Endodermal cell (in vitro differentiated cells): ENCODE measurements at regions not wholly inside any gene's neighbourhood (a gene's known extent, or its start where the extent isn't known, plus 50 kb on each side); places are given as distances from the start of the nearest gene placed in this dataset.

Experiments used
- DNase-seq: peaks from one replicate; pipeline ENCODE4 v3.0.0-alpha.2; 2017
- H3K27ac ChIP-seq: 2 replicates; pipeline ENCODE4 v1.5.1; 2013; ENCODE audit warnings: mild to moderate bottlenecking, low read depth, low read length, moderate library complexity
- H3K27me3 ChIP-seq: 2 replicates; pipeline ENCODE4 v1.6.1; 2013; ENCODE audit warnings: mild to moderate bottlenecking, low read length, moderate library complexity; ENCODE audit not compliant: insufficient read depth, control insufficient read depth, poor library complexity, severe bottlenecking
- H3K36me3 ChIP-seq: 2 replicates; pipeline ENCODE4 v1.7.0; 2013; ENCODE audit warnings: mild to moderate bottlenecking, low read length, moderate library complexity; ENCODE audit not compliant: control insufficient read depth, insufficient read depth
- H3K4me1 ChIP-seq: one replicate; pipeline ENCODE4 v1.7.0; 2013; ENCODE audit warnings: low read length; ENCODE audit not compliant: control insufficient read depth, insufficient read depth
- H3K4me3 ChIP-seq: 2 replicates; pipeline ENCODE4 v1.5.1; 2013; ENCODE audit warnings: mild to moderate bottlenecking, low read length, moderate library complexity
- H3K9ac ChIP-seq: 2 replicates; pipeline ENCODE4 v1.6.1; 2013; ENCODE audit warnings: mild to moderate bottlenecking, low read length, moderate library complexity; ENCODE audit not compliant: poor library complexity, severe bottlenecking; ENCODE audit errors: extremely low read depth
- H3K9me3 ChIP-seq: 2 replicates; pipeline ENCODE4 v1.6.1; 2013; ENCODE audit warnings: mild to moderate bottlenecking, low read length, moderate library complexity; ENCODE audit not compliant: control insufficient read depth
- H3K27ac Mint-ChIP-seq: 2 replicates; pipeline ENCODE4 v1.8.0; 2020; ENCODE audit warnings: mixed read lengths
- H3K27me3 Mint-ChIP-seq: 2 replicates; pipeline ENCODE4 v1.8.0; 2021; ENCODE audit warnings: mild to moderate bottlenecking, mixed read lengths; ENCODE audit not compliant: insufficient read depth
- H3K36me3 Mint-ChIP-seq: 2 replicates; pipeline ENCODE4 v1.8.0; 2020; ENCODE audit warnings: low read depth, mixed read lengths
- H3K4me1 Mint-ChIP-seq: 2 replicates; pipeline ENCODE4 v1.8.0; 2020; ENCODE audit warnings: mixed read lengths
- H3K4me3 Mint-ChIP-seq: 2 replicates; pipeline ENCODE4 v1.8.0; 2020; ENCODE audit warnings: mild to moderate bottlenecking, moderate library complexity, mixed read lengths
- H3K9me3 Mint-ChIP-seq: 2 replicates; pipeline ENCODE4 v1.8.0; 2020; ENCODE audit warnings: mild to moderate bottlenecking, mixed read lengths
- CTCF ChIP-seq: fragments of 200-600 bp; sonication (generic); conservative IDR thresholded peaks from 2 replicates; pipeline ENCODE4 v1.5.0; 2021; ENCODE audit warnings: antibody characterized with exemption, mild to moderate bottlenecking
- WGBS, 2 experiments: methylation state at CpG; one replicate each; pipeline versions ENCODE4 v1.1.5 to v1.1.7; 2013; ENCODE audit warnings: missing lambda C conversion rate in 2 of 2, mixed read lengths in 1 of 2; ENCODE audit not compliant: insufficient coverage in 1 of 2, insufficient read length in 1 of 2; 5-methylcytosine and 5-hydroxymethylcytosine counted together

GRCh38 chr1:228989992-228990827 lies 254.9 kb downstream of the RHOU start:
- no peaks in the 10 kb centered on the region for H3K36me3 Mint-ChIP-seq
- Histone ChIP-seq H3K4me1 (no peaks in the 10 kb centered on the region), H3K36me3 (no peaks in the 10 kb centered on the region), H3K9ac (no peak overlapping the region), H3K27ac (no peak overlapping the region), H3K27me3 (no peaks in the 10 kb centered on the region), H3K4me3 (no peak overlapping the region), H3K9me3 (no peaks in the 10 kb centered on the region)
- WGBS, 2 experiments = 83 to 88% methylated on average over 7 to 12 of the region's 12 CpGs
- peak overlapping the region; percentile 26 for H3K27ac Mint-ChIP-seq
- no peaks in the 10 kb centered on the region for H3K9me3 Mint-ChIP-seq
- no peaks in the 10 kb centered on the region for H3K27me3 Mint-ChIP-seq
- TF ChIP-seq CTCF = no peak
- no peak overlapping the region for H3K4me3 Mint-ChIP-seq
- peaks cover 34% of the 10 kb centered on the region for H3K4me1 Mint-ChIP-seq
- DNase-seq = peak; percentile 62

- Mint-ChIP-seq H3K4me1 (peaks cover 34% of the 10 kb centered on the region), H3K36me3 (no peaks in the 10 kb centered on the region), H3K27ac (no peak overlapping the region), H3K4me3 (no peak overlapping the region), H3K9me3 (no peaks in the 10 kb centered on the region), H3K27me3 (no peaks in the 10 kb centered on the region)
- Histone ChIP-seq H3K27me3 (no peaks in the 10 kb centered on the region), H3K9me3 (no peaks in the 10 kb centered on the region), H3K4me3 (no peak overlapping the region), H3K36me3 (no peaks in the 10 kb centered on the region), H3K4me1 (no peaks in the 10 kb centered on the region), H3K9ac (no peak overlapping the region), H3K27ac (no peak overlapping the region)
- 94 to 96% methylated on average over 11 to 13 of the region's 13 CpGs for WGBS, 2 experiments
- no peak for DNase-seq
- no peak for TF ChIP-seq CTCF
These were observed 255.8 kb downstream of the RHOU start for GRCh38 chr1:228990906-228991569.

- Mint-ChIP-seq H3K27me3 (no peaks in the 10 kb centered on the region), H3K4me1 (peaks cover 29% of the 10 kb centered on the region), H3K36me3 (no peaks in the 10 kb centered on the region), H3K9me3 (no peaks in the 10 kb centered on the region), H3K4me3 (no peak overlapping the region), H3K27ac (no peak overlapping the region)
- WGBS, 2 experiments = 91 to 94% methylated on average over 1 to 2 of the region's 2 CpGs
- Histone ChIP-seq H3K9ac (no peak overlapping the region), H3K36me3 (no peaks in the 10 kb centered on the region), H3K27ac (no peak overlapping the region), H3K4me3 (no peak overlapping the region), H3K4me1 (no peaks in the 10 kb centered on the region), H3K9me3 (no peaks in the 10 kb centered on the region), H3K27me3 (no peaks in the 10 kb centered on the region)
- TF ChIP-seq CTCF = no peak
- DNase-seq = no peak
These were observed 256.8 kb downstream of the RHOU start for GRCh38 chr1:228992044-228992443.
